PC-9 (cell line): ENCODE measurements at regions not wholly inside any gene's neighbourhood (a gene's known extent, or its start where the extent isn't known, plus 50 kb on each side); places are given as distances from the start of the nearest gene placed in this dataset.

ENCODE experiments used
- EZH2 ChIP-seq: fragments of 200-600 bp; sonication (generic); IDR thresholded peaks from 2 replicates; pipeline ENCODE4 v1.8.0; 2017; ENCODE audit warnings: antibody characterized with exemption, low read depth
- TF ChIP-seq, protein P1 (sequence below): fragments of 200-600 bp; sonication (generic); conservative IDR thresholded peaks from 2 replicates; pipeline ENCODE4 v1.6.1; 2017; ENCODE audit warnings: mixed run types, antibody characterized with exemption, mild to moderate bottlenecking, moderate library complexity

DNA sequence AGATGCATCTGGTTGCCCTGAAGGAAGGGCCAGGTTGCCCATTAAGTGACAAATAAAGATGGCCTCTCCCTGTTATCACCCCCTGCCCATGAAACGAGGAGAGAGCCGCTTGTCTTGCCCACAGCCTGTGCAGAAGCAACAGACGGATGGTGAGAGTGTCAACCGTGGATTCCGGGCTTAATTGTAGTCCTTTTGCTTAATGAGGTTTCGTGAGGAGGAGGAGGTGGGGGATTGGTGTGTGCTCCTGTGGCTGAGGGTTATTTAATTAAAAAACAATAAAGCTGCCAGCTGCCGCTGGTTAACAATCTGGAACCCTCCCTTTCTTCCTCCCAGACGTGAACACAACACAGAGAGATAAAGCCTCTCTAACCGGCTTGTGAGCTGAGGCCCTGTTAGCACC lies 188.0 kb upstream of the PARD3B start:
- TF ChIP-seq, protein P1, sequence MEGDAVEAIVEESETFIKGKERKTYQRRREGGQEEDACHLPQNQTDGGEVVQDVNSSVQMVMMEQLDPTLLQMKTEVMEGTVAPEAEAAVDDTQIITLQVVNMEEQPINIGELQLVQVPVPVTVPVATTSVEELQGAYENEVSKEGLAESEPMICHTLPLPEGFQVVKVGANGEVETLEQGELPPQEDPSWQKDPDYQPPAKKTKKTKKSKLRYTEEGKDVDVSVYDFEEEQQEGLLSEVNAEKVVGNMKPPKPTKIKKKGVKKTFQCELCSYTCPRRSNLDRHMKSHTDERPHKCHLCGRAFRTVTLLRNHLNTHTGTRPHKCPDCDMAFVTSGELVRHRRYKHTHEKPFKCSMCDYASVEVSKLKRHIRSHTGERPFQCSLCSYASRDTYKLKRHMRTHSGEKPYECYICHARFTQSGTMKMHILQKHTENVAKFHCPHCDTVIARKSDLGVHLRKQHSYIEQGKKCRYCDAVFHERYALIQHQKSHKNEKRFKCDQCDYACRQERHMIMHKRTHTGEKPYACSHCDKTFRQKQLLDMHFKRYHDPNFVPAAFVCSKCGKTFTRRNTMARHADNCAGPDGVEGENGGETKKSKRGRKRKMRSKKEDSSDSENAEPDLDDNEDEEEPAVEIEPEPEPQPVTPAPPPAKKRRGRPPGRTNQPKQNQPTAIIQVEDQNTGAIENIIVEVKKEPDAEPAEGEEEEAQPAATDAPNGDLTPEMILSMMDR = no peak
- TF ChIP-seq EZH2 = no peak
